ENCODE measurements at regions not wholly inside any gene's neighbourhood (a gene's known extent, or its start where the extent isn't known, plus 50 kb on each side); places are given as distances from the start of the nearest gene placed in this dataset.

GRCh38 chr5:3030511-3031165 lies 279.2 kb upstream of the IRX2 start:
- DNase-seq = no peak

- DNase-seq = no peak
These were observed 277.9 kb upstream of the IRX2 start for GRCh38 chr5:3029396-3029795.

DNA sequence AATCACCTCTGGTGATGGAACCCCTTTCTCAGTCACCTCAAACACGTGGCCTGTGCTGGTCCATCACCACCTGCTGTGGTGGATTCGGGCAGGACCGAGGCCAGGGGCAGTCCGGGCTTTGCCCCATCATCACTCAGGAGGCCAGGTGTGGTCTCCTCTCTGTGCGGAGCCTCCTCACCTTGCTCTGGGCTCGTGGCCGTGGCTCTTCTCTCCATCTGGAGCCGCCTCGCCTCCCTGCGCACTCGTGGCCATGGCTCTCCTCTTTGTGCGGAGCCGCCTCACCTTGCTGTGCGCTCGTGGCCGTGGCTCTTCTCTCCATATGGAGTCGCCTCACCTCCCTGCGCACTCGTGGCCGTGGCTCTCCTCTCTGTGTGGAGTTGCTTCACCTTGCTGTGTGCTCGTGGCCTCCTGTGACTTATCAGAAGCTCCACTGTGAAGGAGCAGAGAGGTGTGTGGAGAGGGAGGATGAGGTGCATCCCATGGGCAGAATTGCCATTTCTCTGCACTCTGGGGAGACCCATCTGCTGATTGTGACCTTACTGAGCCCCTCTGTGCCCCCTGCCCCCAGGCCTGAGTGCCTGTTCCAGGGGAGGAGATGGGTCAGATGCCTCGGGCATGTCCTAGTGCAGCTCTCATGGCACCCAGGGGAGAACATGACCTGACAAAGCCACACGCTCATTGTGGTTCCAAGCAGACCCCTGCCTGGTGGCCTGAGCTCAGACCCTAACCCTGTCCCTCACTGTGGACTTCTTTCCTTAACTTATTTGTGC lies 276.6 kb upstream of the IRX2 start:
- no peak for DNase-seq

DNA sequence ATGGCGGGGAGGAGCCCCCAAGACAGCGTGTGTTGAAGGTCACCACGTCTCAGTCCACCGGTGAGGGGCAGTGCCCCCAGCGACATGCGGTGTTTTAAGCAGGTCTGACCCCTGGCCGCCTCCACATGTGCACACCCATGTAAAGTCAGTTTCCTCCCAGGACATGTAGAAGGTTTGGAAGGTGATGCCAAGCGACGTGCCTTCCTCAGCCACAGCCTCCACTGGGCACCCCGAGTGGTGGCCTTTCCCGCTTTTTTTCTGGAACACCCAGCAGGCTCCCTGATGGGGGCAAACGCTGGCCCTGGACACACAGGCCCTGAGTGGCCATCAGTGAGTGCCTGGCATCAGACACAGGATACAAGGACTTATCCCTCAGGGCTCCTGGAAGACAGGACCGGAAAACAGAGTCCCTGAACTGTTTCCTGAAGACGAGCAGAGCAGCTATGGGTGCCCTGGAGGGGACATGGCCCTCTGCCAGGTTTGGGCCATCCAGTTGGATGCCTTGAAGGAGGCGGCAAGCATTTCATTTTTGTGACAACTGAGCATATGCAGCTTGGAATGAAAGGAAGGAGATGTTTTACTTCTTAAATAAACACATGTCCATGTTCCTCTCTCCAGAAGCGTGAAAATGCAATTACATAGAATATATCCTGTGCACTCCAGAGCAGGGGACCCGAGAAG lies 275.8 kb upstream of the IRX2 start:
- no peak for DNase-seq

- DNase-seq = no peak
These were observed 275.2 kb upstream of the IRX2 start for GRCh38 chr5:3026651-3027050.

- DNase-seq = no peak
These were observed 274.6 kb upstream of the IRX2 start for GRCh38 chr5:3026099-3026498.

DNA sequence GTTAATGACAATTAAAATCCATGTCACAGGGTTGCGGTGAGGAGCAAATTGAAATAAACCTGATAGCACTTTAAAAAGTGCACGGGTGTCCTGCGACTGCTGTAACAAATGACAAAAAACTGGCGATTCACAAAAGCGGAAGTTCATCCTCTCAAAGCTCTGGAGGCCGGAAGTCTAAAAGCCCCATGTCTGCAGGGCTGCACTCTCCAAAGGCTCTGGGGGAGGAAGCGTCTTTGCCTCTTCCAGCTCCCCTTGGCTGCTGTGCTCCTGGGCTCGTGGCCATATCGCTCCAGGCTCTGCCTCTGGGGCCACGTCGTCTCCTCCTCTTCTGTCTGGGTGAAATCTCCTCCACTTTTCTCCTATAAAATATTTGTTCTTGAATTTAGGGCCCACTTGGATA lies 273.9 kb upstream of the IRX2 start:
- no peak for DNase-seq

GRCh38 chr5:3024976-3025375 lies 273.5 kb upstream of the IRX2 start:
- DNase-seq = no peak

DNA sequence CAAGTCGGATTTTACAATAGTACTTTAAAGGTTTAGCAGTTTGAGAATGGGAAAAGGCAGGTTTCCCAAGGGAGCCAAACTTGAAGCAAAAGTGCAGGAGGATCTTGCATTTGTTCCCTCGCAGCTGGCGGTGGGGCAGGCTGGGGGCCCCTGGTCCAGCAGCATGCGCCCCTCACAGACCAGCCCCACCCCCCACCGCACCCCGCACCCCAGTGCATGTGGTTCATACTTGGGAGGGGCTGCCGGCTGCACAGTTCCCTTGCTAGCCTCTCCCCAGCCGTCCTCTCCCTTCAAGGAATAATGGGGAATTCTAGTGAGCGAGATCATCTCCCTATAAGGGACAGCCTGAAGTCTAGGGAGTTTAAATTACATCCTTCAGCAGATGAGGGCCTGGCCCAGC lies 273.1 kb upstream of the IRX2 start:
- DNase-seq = no peak

DNA sequence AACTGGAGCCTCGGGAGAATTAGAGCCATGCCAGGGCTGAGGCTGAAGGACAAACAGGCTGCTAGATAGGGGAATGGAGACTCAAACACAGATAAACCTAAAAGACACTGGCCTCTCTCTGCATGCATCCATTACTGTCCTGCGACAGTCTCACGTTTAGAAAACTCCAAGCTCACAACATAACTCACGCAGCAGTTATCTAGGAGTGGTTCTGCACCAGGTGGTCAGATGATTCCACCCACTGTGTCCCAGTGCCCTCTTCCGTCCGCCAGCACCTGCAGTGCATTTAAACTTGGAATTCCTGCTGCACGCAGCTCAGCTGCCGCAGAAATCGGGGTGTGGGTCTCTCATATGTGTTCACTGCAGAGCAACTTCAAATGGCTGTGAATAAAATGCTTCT lies 272.6 kb upstream of the IRX2 start:
- DNase-seq = no peak

- DNase-seq = no peak
These were observed 272.2 kb upstream of the IRX2 start for GRCh38 chr5:3023656-3024055.

DNA sequence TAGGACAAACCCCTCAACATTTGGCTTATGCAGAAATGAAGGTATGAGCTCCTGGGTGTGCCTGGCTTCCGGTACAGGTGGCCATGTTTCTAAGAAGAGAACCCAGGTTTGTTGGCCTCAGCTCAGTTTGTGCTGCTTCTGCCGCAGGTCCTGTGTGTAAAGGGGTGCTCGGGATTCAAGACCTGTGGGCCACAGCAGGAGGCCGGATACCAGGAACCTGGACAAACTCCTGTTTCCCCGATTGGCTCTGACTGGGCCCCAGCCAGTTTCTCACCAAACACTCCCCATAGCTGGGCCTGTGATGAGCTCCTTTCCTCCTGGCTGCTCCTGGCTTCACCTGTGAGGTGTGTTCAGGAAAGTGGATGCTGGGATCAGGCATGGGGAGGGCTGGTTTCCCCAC lies 271.2 kb upstream of the IRX2 start:
- DNase-seq = no peak

GRCh38 chr5:3020426-3020825 lies 268.9 kb upstream of the IRX2 start:
- no peak for DNase-seq

DNA sequence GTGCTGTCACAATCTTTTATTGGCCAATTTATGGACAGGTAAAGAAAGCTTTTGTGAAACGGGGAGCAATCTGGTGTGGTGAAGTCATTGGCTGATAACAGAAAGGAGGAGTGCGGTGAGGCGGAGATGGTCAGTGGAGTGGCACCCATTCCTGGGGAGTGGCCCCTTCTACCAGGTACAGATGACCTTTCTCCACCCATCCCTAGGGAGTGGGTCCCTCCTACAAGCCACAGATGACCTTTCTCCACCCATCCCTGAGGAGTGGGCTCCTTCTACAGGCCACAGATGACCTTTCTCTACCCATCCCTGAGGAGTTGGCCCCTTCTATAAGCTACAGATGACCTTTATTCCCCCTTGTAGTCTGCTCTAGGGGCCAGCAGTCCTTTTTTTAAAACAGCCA lies 267.6 kb upstream of the IRX2 start:
- no peak for DNase-seq

DNA sequence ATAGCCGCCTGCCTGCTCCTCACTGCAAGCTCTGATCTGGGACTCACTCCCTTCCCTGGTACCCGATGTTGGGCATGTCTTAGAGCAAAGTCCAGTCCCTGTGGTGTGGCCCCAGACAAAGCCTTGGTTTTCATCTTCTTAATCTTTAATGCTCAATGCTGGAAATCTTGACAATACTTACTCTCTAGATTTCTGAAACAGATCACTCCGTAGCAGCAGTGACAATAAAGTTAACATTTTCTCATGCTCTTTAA lies 260.2 kb upstream of the IRX2 start:
- DNase-seq = no peak

DNA sequence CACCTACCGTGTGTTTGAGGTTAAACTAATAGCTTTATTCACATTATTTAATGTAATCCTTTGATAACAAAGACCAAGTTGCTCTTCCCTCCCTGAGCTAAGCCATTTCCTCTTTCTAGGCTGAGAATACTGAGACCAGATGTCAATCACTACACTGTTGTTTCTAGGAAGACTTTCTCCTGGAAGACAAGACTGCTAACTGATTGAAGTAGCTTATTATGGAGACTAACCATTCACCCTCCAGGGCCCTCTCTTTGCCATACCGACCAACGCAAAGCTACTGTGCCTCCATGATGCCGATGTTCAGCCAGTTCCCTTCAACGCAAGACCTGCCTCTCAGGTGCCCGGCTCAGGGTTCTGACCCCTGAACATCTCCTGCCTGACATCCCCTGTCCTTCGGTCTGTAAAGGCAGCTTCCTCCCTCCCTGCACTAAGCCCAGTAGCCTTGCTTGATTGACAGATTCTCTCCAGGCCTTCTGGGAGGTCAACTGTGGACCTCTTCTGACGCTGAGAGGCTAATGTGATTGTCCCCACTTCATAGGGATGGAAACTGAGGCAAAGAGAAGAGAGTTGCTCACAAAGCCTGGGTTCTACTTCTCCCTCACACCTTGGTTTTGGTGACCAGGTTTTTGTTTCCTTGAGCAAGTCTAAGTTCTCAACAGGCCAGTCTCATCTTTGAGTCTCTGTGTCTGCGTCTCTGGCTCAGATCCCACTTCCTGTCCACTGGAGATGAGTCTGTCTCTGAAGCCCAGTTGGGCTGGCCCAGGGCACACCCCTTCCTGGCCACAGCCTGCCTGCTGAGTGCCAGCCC lies 259.7 kb upstream of the IRX2 start:
- no peak for DNase-seq

DNA sequence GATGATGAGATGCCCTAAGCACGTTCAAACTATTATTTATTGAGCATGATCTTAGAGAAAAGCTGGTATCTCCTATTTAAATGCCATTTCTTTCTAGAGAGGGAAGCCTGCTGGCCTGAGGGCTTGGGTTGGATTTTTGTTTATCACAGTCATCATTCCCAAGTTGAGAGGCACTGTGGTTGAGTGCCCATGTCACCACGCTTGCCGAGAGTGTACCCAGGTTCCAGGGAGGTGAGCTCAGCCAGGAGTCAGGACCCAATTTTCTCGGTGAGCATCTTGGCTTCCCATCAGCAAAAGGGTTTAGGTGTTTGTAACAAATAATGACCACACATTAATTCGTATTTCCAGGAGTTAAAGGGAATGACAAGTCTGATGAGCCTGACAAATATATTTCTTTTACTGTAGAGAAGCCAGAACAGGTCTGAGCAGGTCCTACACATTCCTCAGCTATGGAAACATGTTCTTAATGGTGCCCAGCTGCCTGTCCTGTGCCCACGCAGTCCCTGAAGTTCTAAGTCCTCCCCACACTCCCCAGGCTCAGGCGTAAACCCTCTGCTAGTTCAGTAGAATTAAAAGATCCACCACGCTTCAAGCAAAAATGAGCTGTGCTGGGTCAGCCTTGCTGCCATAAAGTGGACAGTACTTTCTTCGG lies 258.9 kb upstream of the IRX2 start:
- DNase-seq = no peak

- DNase-seq = no peak
These were observed 258.1 kb upstream of the IRX2 start for GRCh38 chr5:3009605-3010004.

GRCh38 chr5:3007577-3007976 lies 256.1 kb upstream of the IRX2 start:
- no peak for DNase-seq

DNA sequence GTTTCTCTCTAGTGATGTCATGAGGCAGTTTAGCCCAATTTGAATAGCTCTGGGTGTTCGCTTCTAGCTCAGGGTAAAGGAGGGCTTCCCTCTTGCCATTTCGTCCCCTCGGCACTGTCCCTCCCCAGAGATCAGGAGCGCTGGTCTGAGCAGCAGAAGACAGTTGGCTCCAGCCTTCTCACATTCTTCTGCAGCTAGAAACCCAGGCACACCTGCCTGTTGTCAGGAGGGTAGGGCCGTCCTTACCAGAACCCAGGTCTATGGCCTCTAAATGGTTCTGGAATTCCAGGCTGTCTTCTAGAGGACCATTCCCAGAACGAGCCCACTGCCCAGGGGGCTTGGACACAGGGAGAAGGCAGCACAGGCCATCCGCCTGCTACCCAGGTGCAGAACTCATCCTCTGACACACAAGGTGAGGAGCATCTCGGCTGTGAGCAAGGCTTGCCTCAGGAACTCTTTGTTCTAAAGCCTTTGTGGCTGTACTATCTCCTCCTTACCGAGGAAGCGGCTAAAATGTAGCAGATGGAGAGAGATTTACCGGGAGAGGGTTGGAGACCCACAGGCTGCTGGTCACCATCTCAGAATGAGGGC lies 255.6 kb upstream of the IRX2 start:
- no peak for DNase-seq

GRCh38 chr5:3006526-3006925 lies 255.0 kb upstream of the IRX2 start:
- DNase-seq = no peak

DNA sequence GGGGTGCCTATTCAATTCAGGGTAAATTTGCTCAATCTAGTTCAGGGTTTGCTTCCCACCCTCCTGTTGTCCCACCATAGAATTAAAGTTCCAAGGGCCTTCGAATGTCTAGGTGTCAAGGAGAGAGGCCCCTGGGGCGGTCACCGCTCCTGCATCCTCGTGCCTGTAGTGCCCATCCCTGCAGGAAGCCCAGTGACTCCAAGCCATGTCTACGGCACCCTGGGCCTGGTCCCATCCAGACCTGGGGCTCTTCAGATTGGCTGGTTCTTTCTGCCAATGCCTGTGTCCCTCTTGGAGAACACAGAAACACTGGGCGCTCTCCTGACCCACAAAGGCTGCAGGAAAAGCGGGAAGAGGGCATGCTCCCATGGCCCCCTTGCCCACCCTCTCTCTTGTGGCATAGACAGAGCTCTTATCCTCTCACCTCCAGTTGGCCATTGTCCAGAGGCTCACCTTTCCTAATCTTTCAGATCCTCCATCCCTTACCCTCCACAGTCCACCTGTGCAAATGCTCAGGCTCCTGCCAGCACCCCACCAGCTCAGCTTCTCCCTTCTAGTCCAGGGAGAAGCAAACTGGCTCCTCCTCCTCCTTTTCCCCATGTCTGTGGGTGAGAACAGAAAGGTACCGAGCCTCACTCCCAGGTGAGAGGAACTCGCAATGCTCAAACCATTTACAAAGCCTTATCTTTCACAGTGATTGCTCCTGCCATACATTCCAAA lies 253.0 kb upstream of the IRX2 start:
- no peak for DNase-seq
